ENCODE measurements at regions not wholly inside any gene's neighbourhood (a gene's known extent, or its start where the extent isn't known, plus 50 kb on each side); places are given as distances from the start of the nearest gene placed in this dataset.
A peak's percentile ranks its signal among the peaks of the same experiment; 100 is the strongest.

DNA sequence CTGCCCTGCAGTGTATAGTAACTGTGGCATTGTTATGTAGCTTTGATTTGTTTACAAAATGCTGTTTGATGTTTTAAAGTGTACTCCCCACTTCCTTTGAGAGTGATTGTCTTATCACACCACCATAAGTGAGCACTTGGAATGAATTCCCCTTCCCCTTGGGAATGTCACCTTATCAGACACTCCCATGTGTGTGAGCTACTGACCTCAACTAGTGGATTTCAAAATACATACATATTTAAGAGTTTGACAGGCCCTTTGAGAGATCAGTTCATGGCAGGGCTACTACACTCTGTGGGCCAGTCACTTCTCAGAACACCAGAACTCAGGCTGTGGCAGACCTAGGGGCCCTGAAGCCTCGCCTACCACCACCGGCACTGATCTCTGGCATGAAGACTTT is 547.6 kb downstream of the NR2F2 start:
- no peaks in the 10 kb centered on the region for H3K36me3 ChIP-seq
- H3K9me3 ChIP-seq: no peaks in the 10 kb centered on the region
- no peak overlapping the region for H3K27ac ChIP-seq
- H3K4me1 ChIP-seq: no peaks in the 10 kb centered on the region
- no peak for DNase-seq
- intact Hi-C loops (cut with DNase I; ENCODE audit: low total_unique reads): no loop called here
- no peaks in the 10 kb centered on the region for H3K27me3 ChIP-seq
- TF ChIP-seq, protein P1, sequence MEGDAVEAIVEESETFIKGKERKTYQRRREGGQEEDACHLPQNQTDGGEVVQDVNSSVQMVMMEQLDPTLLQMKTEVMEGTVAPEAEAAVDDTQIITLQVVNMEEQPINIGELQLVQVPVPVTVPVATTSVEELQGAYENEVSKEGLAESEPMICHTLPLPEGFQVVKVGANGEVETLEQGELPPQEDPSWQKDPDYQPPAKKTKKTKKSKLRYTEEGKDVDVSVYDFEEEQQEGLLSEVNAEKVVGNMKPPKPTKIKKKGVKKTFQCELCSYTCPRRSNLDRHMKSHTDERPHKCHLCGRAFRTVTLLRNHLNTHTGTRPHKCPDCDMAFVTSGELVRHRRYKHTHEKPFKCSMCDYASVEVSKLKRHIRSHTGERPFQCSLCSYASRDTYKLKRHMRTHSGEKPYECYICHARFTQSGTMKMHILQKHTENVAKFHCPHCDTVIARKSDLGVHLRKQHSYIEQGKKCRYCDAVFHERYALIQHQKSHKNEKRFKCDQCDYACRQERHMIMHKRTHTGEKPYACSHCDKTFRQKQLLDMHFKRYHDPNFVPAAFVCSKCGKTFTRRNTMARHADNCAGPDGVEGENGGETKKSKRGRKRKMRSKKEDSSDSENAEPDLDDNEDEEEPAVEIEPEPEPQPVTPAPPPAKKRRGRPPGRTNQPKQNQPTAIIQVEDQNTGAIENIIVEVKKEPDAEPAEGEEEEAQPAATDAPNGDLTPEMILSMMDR (IDR thresholded peaks at IDR 0.05): no peak
- H3K4me3 ChIP-seq: no peak overlapping the region

DNA sequence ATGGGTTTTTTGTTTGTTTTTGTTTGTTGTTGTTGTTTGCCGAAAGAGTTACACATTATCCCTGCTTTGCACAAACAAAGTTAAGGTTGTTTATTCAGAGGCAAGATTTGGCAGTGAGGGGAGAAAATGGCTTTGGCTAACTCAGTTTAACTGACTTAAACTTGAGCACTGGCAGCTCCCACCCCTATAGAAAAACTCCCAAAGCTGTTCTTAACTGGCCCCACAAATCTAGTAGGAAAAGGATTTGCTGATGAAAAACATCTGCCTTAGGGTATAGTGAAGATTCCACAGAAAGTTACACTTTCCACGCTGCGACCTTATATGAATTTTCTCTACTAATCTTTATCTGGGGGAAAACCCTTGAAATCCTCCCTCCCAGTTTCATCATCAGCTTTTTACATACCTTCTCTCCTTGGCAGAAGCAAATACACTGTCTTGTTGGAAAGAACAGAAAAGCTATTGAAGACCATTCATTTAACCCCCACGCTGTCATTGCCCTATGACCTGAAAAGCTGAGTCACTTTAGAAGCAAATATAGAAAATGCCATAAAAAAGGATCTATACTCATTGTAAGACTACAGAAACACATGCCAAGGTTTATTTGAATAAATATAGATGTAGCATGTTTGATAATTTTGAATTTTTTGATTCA is 551.7 kb downstream of the NR2F2 start:
- H3K4me3 ChIP-seq: no peak overlapping the region
- intact Hi-C loops (cut with DNase I; ENCODE audit: low total_unique reads): no loop called here
- no peaks in the 10 kb centered on the region for H3K36me3 ChIP-seq

DNA sequence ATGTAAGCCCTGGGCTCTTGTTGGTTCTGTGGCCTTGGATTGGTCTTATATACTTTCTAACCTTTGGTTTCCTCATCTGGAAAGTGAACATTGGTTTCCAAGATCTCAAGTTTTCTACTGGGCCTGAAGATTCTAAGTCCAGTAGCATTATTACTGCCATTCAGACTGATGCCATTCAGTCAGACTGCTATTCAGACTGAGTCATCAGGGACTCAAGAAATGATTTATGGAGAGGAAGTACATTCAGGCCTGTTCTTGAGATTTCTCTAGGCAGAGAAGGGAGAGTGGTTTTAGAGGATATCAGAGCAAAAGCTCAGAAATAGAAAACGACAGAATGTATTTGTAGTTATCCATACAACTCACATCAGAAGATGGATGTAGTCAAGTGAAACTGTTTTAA is 557.2 kb downstream of the NR2F2 start:
- Histone ChIP-seq H3K27ac (peak overlapping the region; percentile 14 to 46), H3K4me3 (no peak overlapping the region), H3K4me1 (peaks cover 0 to 12% (median 0%) of the 10 kb centered on the region in 4 donors), H3K27me3 (no peaks in the 10 kb centered on the region), H3K9me3 (no peaks in the 10 kb centered on the region), H3K36me3 (no peaks in the 10 kb centered on the region)
- DNase-seq: no peak
- intact Hi-C loops (cut with DNase I; ENCODE audit: low total_unique reads): no loop called here
- TF ChIP-seq, protein P1 (IDR thresholded peaks at IDR 0.05): no peak

More for the DNA sequence above, 551.7 kb downstream of the NR2F2 start:
- TF ChIP-seq, protein P1 (IDR thresholded peaks at IDR 0.05): no peak
- Histone ChIP-seq H3K27me3 (no peaks in the 10 kb centered on the region), H3K27ac (no peak overlapping the region), H3K9me3 (no peaks in the 10 kb centered on the region), H3K4me1 (no peaks in the 10 kb centered on the region)
- no peak for DNase-seq

DNA sequence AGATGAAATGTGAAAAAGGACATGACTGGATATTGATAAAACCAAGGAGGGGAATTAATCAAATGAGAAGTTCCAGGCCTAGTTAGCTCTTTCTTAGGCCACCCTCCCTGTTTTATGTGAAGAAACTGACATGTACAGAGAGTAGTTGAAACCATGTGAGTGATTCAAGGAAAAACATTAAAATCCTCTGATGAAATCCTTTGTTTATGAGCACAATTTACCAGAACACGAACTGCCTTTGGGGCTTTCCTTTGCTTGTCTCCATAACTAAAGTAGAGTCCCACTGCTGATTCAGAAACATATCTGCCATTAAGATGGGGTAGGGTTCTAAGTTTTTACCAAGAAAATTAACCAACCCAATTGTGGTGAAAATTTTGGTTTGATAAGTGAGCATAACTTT is 558.3 kb downstream of the NR2F2 start:
- H3K27me3 ChIP-seq: no peaks in the 10 kb centered on the region
- H3K4me3 ChIP-seq: no peak overlapping the region
- TF ChIP-seq, protein P1 (IDR thresholded peaks at IDR 0.05): no peak
- H3K9me3 ChIP-seq: no peaks in the 10 kb centered on the region
- no peak for DNase-seq
- no peaks in the 10 kb centered on the region for H3K36me3 ChIP-seq
- H3K4me1 ChIP-seq: peaks cover 0 to 22% (median 0%) of the 10 kb centered on the region in 4 donors
- peak overlapping the region; percentile 5 to 46 for H3K27ac ChIP-seq
- intact Hi-C loops (cut with DNase I; ENCODE audit: low total_unique reads): no loop called here

DNA sequence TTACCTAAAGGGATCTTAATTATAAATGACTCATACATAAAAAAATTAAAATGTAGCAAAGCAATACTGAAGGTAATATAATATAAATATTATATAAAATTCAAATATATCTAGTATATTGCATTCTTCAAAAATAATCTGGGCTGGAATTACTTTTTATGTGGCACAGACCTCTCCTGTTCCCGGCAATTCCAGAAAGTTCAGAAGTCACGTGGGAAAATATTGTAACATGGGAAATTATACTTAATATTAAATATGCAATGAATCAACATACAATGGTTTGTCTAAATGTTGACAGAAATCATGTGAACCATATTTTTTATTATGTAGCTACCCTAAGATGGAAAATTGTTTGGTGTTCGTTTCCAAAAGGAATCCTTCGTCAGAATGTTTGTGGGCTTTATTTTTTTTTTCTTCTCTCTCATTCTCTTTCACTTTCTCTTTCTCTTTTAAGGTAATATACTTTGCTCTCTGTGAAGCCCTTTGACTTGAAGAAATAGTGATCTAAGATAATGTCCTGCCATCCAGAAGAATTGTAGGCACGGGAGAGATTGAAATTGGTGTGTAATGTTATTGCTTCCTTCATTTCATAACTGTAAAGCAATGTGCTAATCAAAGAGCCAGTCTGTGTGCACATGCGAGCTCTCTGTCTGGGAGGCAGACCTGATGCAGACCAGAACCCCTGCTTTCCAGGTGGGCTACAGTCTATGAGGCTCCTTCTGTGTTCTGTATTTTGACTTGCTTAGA is 559.4 kb downstream of the NR2F2 start:
- Histone ChIP-seq H3K9me3 (no peaks in the 10 kb centered on the region), H3K27me3 (no peaks in the 10 kb centered on the region), H3K36me3 (no peaks in the 10 kb centered on the region), H3K4me3 (peak overlapping the region; percentile 38 to 45), H3K27ac (peak overlapping the region; percentile 32 to 46), H3K4me1 (peaks cover 0 to 32% (median 0%) of the 10 kb centered on the region in 4 donors)
- intact Hi-C loops (cut with DNase I; ENCODE audit: low total_unique reads): loop anchor here (5.0 kb wide), 1 partner anchor 528 kb away; no protein-coding TSS in a partner anchor
- TF ChIP-seq, protein P1 (IDR thresholded peaks at IDR 0.05): no peak
- no peak for DNase-seq

Measured in tibial artery (tissue), 4 donors.